ENCODE measurements at regions not wholly inside any gene's neighbourhood (a gene's known extent, or its start where the extent isn't known, plus 50 kb on each side); places are given as distances from the start of the nearest gene placed in this dataset.
"Not testable (repeated sequence)": the region's sequence is repeated elsewhere in the genome, so short reads cannot be mapped to it uniquely, and the experiment has no call there.

DNA sequence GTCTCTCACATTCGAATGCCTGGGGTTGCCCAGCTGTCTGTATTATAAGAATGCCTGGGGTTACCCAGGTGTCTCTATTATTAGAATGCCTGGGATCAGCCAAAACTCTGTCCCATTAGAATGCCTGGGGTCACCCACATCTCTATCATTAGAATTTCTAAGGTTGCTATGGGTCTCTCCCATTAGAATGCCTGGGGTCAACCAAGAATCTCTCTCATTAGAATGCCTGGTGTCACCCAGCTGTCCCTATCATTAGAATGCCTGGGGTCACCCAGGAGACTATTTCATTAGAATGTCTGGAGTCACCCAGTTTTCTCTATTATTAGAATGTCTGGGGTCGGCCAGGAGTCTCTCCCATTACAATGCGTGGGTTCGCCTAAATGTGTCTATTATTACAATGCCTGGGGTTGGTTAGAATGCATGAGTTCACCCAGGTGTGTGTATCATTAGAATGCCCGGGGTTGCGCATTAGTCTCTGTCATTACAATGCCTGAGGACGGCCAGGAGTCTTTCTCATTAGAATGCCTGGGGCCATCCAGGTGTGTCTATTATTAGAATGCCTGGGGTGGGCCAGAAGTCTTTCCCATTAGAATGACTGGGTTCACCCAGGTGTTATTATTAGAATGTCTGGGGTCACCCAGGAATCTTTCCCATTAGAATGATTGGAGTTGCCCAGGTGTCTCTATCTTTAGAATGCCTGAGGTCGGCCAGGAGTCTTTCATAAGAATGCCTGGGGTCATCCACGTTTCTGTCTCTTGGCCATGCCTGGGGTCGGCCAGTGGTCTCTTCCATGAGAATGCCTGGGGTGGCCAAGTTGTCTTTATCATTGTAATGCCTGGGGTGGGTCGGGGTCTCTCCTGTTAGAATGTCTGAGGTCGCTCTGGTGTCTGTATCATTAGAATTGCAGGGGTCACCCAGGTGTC, 59.6 kb downstream of the RNF187 start:
- no peak for DNase-seq

DNA sequence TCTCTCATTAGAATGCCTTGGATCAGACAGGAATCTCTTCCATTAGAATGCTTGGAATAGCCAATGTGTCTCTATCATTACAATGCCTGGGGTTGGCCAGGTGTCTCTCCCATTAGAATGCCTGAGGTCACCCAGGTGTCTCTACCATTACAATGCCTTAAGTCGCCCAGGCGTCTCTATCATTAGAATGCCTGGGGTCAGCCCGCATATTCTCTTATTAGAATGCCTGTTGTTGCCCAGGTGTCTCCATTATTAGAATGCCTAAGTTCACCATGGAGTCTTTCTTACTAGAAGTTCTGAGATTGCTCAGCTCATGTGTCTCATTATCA, 60.2 kb downstream of the RNF187 start:
- DNase-seq: no peak

DNA sequence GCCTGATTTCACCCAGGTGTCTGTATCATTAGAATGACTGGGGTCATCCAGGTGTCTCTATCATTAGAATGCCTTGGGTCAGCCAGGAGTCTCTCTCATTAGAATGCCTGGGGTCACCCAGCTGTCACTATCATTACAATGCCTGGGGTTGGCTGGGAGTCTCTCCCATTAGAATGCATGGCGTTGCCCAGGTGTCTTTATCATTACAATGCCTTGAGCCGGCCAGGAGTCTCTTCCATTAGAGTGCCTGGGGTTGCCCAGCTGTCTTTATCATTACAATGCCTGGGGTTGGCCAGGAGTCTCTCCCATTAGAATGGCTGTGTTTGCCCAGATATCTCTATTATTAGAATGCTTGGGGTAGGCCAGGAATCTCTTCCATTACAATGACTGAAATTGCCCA, 61.6 kb downstream of the RNF187 start:
- no peak for DNase-seq

GRCh38 chr1:228552596-228553176, 65.5 kb downstream of the RNF187 start:
- no peak for DNase-seq

GRCh38 chr1:228554107-228554506, 66.9 kb downstream of the RNF187 start:
- no peak for DNase-seq

GRCh38 chr1:228555074-228555994, 68.2 kb downstream of the RNF187 start:
- peak; percentile 36 for DNase-seq

- not testable (repeated sequence) for DNase-seq
Measured at GRCh38 chr1:228556634-228557430, 69.7 kb downstream of the RNF187 start.
